GM12874 (cell line): ENCODE measurements at regions not wholly inside any gene's neighbourhood (a gene's known extent, or its start where the extent isn't known, plus 50 kb on each side); places are given as distances from the start of the nearest gene placed in this dataset.

Source experiments
- TF ChIP-seq, protein P1 (sequence below): IDR thresholded peaks from 2 replicates; pipeline ENCODE4 v1.5.1; 2011; ENCODE audit warnings: low read depth, mild to moderate bottlenecking, control low read depth, low read length, moderate library complexity; ENCODE audit not compliant: insufficient read depth

DNA sequence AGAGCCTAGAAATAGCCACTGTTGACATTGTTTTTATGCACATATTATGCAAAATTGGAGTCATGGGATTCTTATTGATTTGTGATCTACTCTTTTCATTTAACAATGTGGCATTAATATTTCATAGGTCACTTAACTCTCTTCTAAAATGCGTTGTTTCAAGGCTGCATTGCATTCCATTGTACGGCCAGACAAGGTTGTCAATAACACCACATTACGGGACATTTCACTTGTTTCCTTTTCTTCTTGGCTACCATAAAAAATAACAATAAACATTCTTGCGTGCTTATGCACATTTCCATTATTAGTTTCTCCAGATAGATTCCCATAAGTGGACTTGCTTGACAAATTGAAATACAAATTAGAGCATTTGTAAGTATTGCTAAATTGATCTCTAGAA lies 120.8 kb upstream of the TMCC3 start:
- TF ChIP-seq, protein P1, sequence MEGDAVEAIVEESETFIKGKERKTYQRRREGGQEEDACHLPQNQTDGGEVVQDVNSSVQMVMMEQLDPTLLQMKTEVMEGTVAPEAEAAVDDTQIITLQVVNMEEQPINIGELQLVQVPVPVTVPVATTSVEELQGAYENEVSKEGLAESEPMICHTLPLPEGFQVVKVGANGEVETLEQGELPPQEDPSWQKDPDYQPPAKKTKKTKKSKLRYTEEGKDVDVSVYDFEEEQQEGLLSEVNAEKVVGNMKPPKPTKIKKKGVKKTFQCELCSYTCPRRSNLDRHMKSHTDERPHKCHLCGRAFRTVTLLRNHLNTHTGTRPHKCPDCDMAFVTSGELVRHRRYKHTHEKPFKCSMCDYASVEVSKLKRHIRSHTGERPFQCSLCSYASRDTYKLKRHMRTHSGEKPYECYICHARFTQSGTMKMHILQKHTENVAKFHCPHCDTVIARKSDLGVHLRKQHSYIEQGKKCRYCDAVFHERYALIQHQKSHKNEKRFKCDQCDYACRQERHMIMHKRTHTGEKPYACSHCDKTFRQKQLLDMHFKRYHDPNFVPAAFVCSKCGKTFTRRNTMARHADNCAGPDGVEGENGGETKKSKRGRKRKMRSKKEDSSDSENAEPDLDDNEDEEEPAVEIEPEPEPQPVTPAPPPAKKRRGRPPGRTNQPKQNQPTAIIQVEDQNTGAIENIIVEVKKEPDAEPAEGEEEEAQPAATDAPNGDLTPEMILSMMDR = no peak

DNA sequence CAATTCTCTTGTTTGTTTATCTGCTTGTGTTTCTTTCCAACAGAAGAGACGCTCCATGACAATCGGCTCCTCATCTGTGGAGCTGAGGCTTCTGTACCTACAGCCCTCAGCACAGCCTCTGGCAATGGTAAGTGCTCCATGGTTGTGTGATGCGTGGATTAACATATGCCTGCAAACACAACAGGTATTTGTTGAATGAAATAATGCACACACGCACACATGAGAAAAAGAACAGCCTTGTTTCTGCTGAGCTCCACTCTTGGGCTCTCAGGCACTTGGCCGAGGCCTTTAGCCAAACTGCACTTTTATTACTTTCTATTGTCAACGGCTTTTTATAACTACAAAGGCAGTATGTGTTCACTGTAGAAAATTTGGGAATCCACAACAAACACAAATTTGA lies 120.4 kb upstream of the TMCC3 start:
- TF ChIP-seq, protein P1 = no peak

DNA sequence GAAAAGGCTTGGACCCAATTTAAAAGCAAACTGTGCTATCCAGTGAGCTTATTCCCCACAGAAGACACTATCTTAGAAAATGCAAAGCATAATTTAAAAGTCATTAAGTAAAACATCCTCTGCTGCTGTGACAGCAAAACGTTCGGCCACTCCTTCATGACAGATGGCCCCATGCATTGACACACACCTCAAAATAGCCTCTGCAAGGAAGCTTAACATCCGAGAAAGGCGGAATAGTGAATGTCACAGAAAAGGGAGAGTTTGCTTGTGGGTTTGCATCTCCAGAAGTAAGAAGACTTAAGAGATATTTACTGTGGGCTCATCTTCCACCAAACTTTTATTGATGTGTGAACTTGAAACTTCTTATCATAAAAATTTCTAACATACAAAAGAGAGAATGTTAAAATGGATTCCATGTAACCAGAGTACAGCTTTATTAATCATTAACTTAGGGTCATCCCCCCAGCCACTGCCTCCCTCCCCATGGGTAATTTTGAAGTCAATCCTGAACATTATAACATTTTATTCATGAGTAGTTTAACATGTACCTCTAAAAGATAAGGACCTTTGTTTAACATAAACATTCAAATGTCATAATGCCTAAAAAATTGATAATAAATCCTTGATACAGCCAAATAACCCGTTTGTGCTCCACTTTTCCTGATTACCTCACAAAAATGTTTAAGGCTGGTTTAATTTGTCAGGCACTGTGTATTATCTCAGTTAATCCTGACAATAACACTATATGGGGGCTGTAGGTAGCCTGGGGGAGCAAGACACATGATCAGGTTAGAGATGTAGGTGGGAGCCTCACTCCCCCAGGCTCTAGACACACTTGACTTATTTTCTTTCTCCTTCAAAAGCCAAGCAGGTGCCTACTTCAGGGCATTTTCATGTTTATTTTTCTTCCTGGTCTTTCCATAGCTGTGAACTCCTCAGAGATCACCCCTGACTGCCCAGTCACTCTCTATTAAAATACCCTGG lies 119.7 kb upstream of the TMCC3 start:
- TF ChIP-seq, protein P1 = no peak

DNA sequence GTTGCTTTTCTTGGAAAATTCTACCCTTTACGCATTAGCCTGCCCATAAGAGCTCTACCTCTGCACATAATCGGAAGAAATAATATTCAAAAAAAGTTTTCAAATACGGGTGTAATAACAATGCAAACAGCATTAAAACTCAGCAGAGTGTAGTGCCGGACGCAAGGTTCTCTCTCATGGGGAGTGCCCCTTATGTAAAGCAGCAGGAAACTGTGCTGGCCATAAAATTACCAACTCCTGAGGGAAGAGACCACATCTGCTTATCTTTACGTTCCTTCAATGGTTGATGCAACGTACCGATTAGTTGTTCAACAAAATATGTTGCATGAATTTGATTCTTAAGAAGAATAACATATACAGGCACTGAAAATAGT lies 118.7 kb upstream of the TMCC3 start:
- TF ChIP-seq, protein P1 = no peak

DNA sequence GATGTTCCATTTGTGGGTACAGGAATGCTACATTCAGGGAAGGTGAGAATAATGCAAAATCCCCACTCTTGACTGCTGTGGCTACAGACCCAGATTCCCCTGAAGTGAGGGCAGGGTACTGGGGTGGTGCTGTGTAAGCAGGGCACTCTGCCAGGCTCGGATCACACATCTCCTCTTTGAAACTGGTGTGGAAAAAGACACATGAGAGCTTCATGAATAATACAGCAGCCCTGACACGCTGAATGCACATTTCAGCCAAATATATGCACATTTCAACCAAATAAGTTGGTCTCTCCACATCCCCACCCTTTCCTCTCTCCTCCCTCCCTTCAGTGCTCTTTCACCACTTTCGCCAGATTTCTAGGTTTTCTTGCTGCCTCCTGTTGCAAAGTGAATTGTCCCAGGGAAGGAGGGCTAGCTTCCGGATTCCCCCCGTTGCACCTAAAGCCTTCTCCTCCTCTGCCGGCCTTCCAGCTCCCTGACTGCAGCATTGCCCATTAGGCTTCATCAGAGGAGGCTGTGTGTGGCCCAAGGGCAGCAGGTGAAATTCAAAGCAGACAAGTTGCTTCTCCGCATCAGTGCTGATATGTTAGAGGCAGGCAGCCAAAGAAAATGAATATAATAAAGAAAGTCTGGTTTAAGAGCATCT lies 118.2 kb upstream of the TMCC3 start:
- TF ChIP-seq, protein P1 = no peak

DNA sequence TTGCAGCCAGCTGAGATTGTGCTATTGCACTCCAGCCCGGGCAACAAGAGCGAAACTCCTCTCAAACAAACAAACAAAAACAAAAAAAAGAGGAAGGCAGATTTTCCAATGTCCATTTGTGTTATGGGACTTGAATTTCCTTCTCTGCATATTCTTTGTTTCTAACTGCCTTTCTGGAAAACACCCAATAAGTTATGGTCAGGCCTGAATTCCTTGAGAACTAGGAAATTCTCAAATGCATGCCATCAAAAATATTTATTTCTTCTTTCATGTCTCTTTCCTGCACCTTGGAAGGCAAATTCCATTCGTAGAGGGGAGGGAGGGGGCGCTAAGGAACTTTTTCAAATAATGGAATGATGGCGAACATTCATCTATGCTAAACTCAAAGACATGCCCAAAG lies 117.6 kb upstream of the TMCC3 start:
- TF ChIP-seq, protein P1 = no peak

DNA sequence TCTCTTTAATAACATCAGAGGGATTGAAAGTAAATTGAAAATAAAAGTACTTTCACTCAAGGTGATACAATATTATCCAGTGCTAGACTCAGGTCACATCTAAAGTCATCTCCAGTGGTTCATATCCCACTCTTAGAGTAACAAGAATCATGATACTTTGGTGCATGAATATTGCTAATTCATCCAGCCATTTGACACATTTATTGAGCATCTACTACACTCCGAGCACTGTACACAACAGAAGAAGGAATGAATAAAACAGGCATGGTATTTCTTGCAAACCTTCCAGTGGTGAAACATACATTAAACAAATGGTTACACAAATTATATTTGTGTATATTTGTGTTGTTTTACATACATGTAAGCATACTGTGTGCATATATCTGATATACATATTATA lies 116.0 kb upstream of the TMCC3 start:
- TF ChIP-seq, protein P1 = no peak
